Common myeloid progenitor, CD34-positive (primary cell): ENCODE measurements at regions not wholly inside any gene's neighbourhood (a gene's known extent, or its start where the extent isn't known, plus 50 kb on each side); places are given as distances from the start of the nearest gene placed in this dataset.
"Not testable (repeated sequence)": the region's sequence is repeated elsewhere in the genome, so short reads cannot be mapped to it uniquely, and the experiment has no call there.

Experiments used
- CTCF ChIA-PET: fragments of 350-600 bp; sonication (Branson Sonifier 250); formaldehyde crosslinking; loops from one replicate; lab custom pipeline; 2021; ENCODE audit warnings: antibody characterized with exemption; lab: Charles Lee
- POLR2A ChIA-PET: fragments of 350-600 bp; sonication (Branson Sonifier 250); formaldehyde crosslinking; loops from one replicate; lab custom pipeline; 2021; ENCODE audit warnings: antibody characterized with exemption; lab: Charles Lee
- DNase-seq, 3 donors: peaks; one replicate each; pipeline versions ENCODE4 v3.0.0 to v3.0.0-alpha.2; 2013
- H3K27ac ChIP-seq, 2 experiments: 1 replicate in 1 of 2; 2 replicates in 1 of 2; pipeline ENCODE4 v1.7.0; 2013; ENCODE audit warnings: inconsistent platforms in 2 of 2, low read length in 2 of 2, mild to moderate bottlenecking in 2 of 2, low read depth in 1 of 2, moderate library complexity in 1 of 2; ENCODE audit not compliant: severe bottlenecking in 2 of 2, insufficient read depth in 1 of 2, poor library complexity in 1 of 2
- H3K27me3 ChIP-seq, 5 experiments: replicated peaks in 2 of 5; 1 replicate in 3 of 5; 2 replicates in 2 of 5; pipeline versions ENCODE4 v1.6.1 to v1.7.0; 2013; ENCODE audit warnings: low read length in 4 of 5, mild to moderate bottlenecking in 2 of 5, moderate library complexity in 2 of 5, inconsistent platforms in 1 of 5; ENCODE audit not compliant: insufficient read depth in 5 of 5, control insufficient read depth in 4 of 5
- H3K36me3 ChIP-seq, 4 experiments: 1 replicate in 2 of 4; 2 replicates in 2 of 4; pipeline versions ENCODE4 v1.6.1 to v1.7.0; 2013; ENCODE audit warnings: low read length in 3 of 4, control low read depth in 1 of 4, mild to moderate bottlenecking in 1 of 4; ENCODE audit not compliant: control insufficient read depth in 4 of 4, insufficient read depth in 4 of 4
- H3K4me1 ChIP-seq, 4 experiments: 1 replicate in 3 of 4; 2 replicates in 1 of 4; pipeline versions ENCODE4 v1.6.1 to v1.7.1; 2013; ENCODE audit warnings: low read length in 3 of 4, mild to moderate bottlenecking in 3 of 4, control low read depth in 1 of 4, inconsistent platforms in 1 of 4, moderate library complexity in 1 of 4; ENCODE audit not compliant: control insufficient read depth in 4 of 4, insufficient read depth in 4 of 4; ENCODE audit errors: control extremely low read depth in 1 of 4
- H3K4me3 ChIP-seq, 7 experiments: 1 replicate in 4 of 7; 2 replicates in 3 of 7; pipeline versions ENCODE4 v1.5.1 to v1.7.0; 2013; ENCODE audit warnings: mild to moderate bottlenecking in 7 of 7, low read length in 6 of 7, moderate library complexity in 6 of 7, inconsistent platforms in 2 of 7, low read depth in 2 of 7, control low read depth in 1 of 7; ENCODE audit not compliant: insufficient read depth in 4 of 7, control insufficient read depth in 1 of 7; ENCODE audit errors: extremely low read depth in 1 of 7
- H3K9me3 ChIP-seq, 5 experiments: 1 replicate in 4 of 5; 2 replicates in 1 of 5; pipeline versions ENCODE4 v1.6.1 to v1.7.1; 2013; ENCODE audit warnings: low read length in 4 of 5, mild to moderate bottlenecking in 2 of 5, inconsistent platforms in 1 of 5, low read depth in 1 of 5, moderate library complexity in 1 of 5; ENCODE audit not compliant: control insufficient read depth in 4 of 5, insufficient read depth in 2 of 5; ENCODE audit errors: control extremely low read depth in 1 of 5
- WGBS: methylation state at CpG from one replicate; pipeline ENCODE4 v1.1.5; 2013; ENCODE audit not compliant: insufficient coverage; 5-methylcytosine and 5-hydroxymethylcytosine counted together

GRCh38 chr20:22052025-22052650, 346.7 kb downstream of the PAX1 start:
- POLR2A ChIA-PET: interaction anchor here (0.5 kb wide), 1 partner anchor 83 kb away, joined by 3 read pairs; no protein-coding TSS in a partner anchor
- Histone ChIP-seq H3K4me3 (no peak overlapping the region), H3K4me1 (no peaks in the 10 kb centered on the region), H3K9me3 (peaks cover 0 to 2% (median 0%) of the 10 kb centered on the region in 5 experiments), H3K27ac (no peak overlapping the region), H3K27me3 (no peaks in the 10 kb centered on the region), H3K36me3 (no peaks in the 10 kb centered on the region)
- WGBS: no CpG with 5 or more reads among the region's 1 CpG
- CTCF ChIA-PET: interaction anchor here (0.7 kb wide), 1 partner anchor 9 kb away, joined by 3 read pairs; no protein-coding TSS in a partner anchor
- no peak for DNase-seq

- H3K27me3 ChIP-seq, H3K4me1 ChIP-seq, DNase-seq, H3K4me3 ChIP-seq, H3K27ac ChIP-seq, POLR2A ChIA-PET, CTCF ChIA-PET, H3K36me3 ChIP-seq, H3K9me3 ChIP-seq: not testable (repeated sequence)
- 59% methylated on average over 13 of the region's 13 CpGs for WGBS
These were observed 340.6 kb downstream of the PAX1 start for GRCh38 chr20:22045956-22046507.

GRCh38 chr20:22027423-22027822, 322.0 kb downstream of the PAX1 start:
- H3K4me3 ChIP-seq: no peak overlapping the region
- CTCF ChIA-PET: no interaction called here
- DNase-seq: no peak
- POLR2A ChIA-PET: no interaction called here
- H3K27me3 ChIP-seq: no peaks in the 10 kb centered on the region
- no peaks in the 10 kb centered on the region for H3K4me1 ChIP-seq
- H3K9me3 ChIP-seq: peaks cover 0 to 9% (median 0%) of the 10 kb centered on the region in 5 experiments
- WGBS: 86% methylated on average over 1 of the region's 1 CpG
- no peak overlapping the region for H3K27ac ChIP-seq
- H3K36me3 ChIP-seq: no peaks in the 10 kb centered on the region

- ChIA-PET POLR2A (no interaction called here), CTCF (no interaction called here)
- no peak for DNase-seq
- 87% methylated on average over 2 of the region's 4 CpGs for WGBS
- Histone ChIP-seq H3K27ac (no peak overlapping the region), H3K9me3 (no peaks in the 10 kb centered on the region), H3K4me1 (no peaks in the 10 kb centered on the region), H3K27me3 (no peaks in the 10 kb centered on the region), H3K36me3 (no peaks in the 10 kb centered on the region), H3K4me3 (no peak overlapping the region)
These were observed 314.7 kb downstream of the PAX1 start for GRCh38 chr20:22020201-22020600.

GRCh38 chr20:22008456-22008855, 303.0 kb downstream of the PAX1 start:
- ChIA-PET CTCF (no interaction called here), POLR2A (no interaction called here)
- no peak overlapping the region for H3K4me3 ChIP-seq
- DNase-seq: no peak
- WGBS: no CpG with 5 or more reads among the region's 3 CpGs
- no peaks in the 10 kb centered on the region for H3K27me3 ChIP-seq
- H3K36me3 ChIP-seq: no peaks in the 10 kb centered on the region
- no peak overlapping the region for H3K27ac ChIP-seq
- no peaks in the 10 kb centered on the region for H3K9me3 ChIP-seq
- H3K4me1 ChIP-seq: no peaks in the 10 kb centered on the region

- no peak for DNase-seq
- ChIA-PET CTCF (no interaction called here), POLR2A (no interaction called here)
These were observed 300.8 kb downstream of the PAX1 start for GRCh38 chr20:22006306-22006705.

GRCh38 chr20:22005535-22005934, 300.1 kb downstream of the PAX1 start:
- Histone ChIP-seq H3K4me3 (no peak overlapping the region), H3K27me3 (no peaks in the 10 kb centered on the region), H3K36me3 (no peaks in the 10 kb centered on the region), H3K4me1 (no peaks in the 10 kb centered on the region), H3K9me3 (no peaks in the 10 kb centered on the region), H3K27ac (no peak overlapping the region)
- ChIA-PET CTCF (no interaction called here), POLR2A (no interaction called here)
- 100% methylated on average over 1 of the region's 2 CpGs for WGBS
- DNase-seq: no peak

More at GRCh38 chr20:22006306-22006705, 300.8 kb downstream of the PAX1 start:
- no peaks in the 10 kb centered on the region for H3K9me3 ChIP-seq
- no peak overlapping the region for H3K4me3 ChIP-seq
- H3K27me3 ChIP-seq: no peaks in the 10 kb centered on the region
- no peaks in the 10 kb centered on the region for H3K36me3 ChIP-seq
- no peaks in the 10 kb centered on the region for H3K4me1 ChIP-seq
- no peak overlapping the region for H3K27ac ChIP-seq
